SK-N-SH (cell line): ENCODE measurements at regions not wholly inside any gene's neighbourhood (a gene's known extent, or its start where the extent isn't known, plus 50 kb on each side); places are given as distances from the start of the nearest gene placed in this dataset.

Experiments
- CTCF ChIP-seq: fragments of 200-600 bp; sonication (generic); IDR thresholded peaks from 2 replicates; pipeline ENCODE4 v1.6.1; 2017; ENCODE audit warnings: antibody characterized with exemption, mild to moderate bottlenecking, moderate library complexity
- JUND ChIP-seq: IDR thresholded peaks from 2 replicates; pipeline ENCODE4 v1.4.0; 2012
- MAX ChIP-seq: IDR thresholded peaks from 2 replicates; pipeline ENCODE4 v1.4.0; 2012; ENCODE audit warnings: low read depth
- PBX3 ChIP-seq: IDR thresholded peaks from 2 replicates; pipeline ENCODE4; 2012
- POLR2AphosphoS5 ChIP-seq: IDR thresholded peaks from 2 replicates; pipeline ENCODE4 v1.6.1; 2012; ENCODE audit warnings: low read depth, low read length
- RAD21 ChIP-seq: IDR thresholded peaks from 2 replicates; pipeline ENCODE4 v1.6.1; 2012; ENCODE audit warnings: mild to moderate bottlenecking, low read length
- SMC3 ChIP-seq: IDR thresholded peaks from 2 replicates; pipeline ENCODE4 v1.6.1; 2012; ENCODE audit warnings: low read depth, low read length, improper control_type of control experiment
- YY1 ChIP-seq: IDR thresholded peaks from 2 replicates; pipeline ENCODE4 v1.4.0; 2012; ENCODE audit warnings: low read depth, mild to moderate bottlenecking

- TF ChIP-seq CTCF (no peak), SMC3 (no peak), JUND (no peak), MAX (no peak), YY1 (no peak), POLR2AphosphoS5 (no peak), RAD21 (no peak), PBX3 (no peak)
Observed at GRCh38 chr9:85112933-85113418, 443.4 kb downstream of the NTRK2 start.
